A673 (cell line): ENCODE measurements at regions not wholly inside any gene's neighbourhood (a gene's known extent, or its start where the extent isn't known, plus 50 kb on each side); places are given as distances from the start of the nearest gene placed in this dataset.

Experiments
- BruUV-seq: library from RNA; stranded (reverse); fragments of 400-500 nt; replicated peaks from 2 replicates; lab custom pipeline; 2021; lab: Mats Ljungman, UMichigan
- CTCF ChIA-PET: fragments of 300-600 bp; sonication (Branson Sonifier 250); formaldehyde crosslinking; loops from one replicate; lab custom pipeline; 2022; ENCODE audit warnings: antibody characterized with exemption; lab: Charles Lee
- POLR2A ChIA-PET: fragments of 300-600 bp; sonication (Branson Sonifier 250); formaldehyde crosslinking; loops from one replicate; lab custom pipeline; 2022; ENCODE audit warnings: antibody characterized with exemption; ENCODE audit not compliant: low non-redundant PET; lab: Charles Lee
- DNase-seq: peaks from one replicate; pipeline ENCODE4 v3.0.0-alpha.2; 2015; ENCODE audit warnings: low spot score
- H3K27ac ChIP-seq: fragments of 200-600 bp; sonication (generic); 2 replicates; pipeline ENCODE4 v1.5.1; 2016; ENCODE audit warnings: mixed run types, low read depth, mild to moderate bottlenecking, mixed read lengths, antibody characterized with exemption, low read length; ENCODE audit not compliant: poor library complexity, severe bottlenecking
- H3K27me3 ChIP-seq: fragments of 200-600 bp; sonication (generic); replicated peaks from 2 replicates; pipeline ENCODE4 v1.6.1; 2017; ENCODE audit warnings: mixed run types, low read depth, mild to moderate bottlenecking, mixed read lengths, antibody characterized with exemption, low read length; ENCODE audit not compliant: insufficient read depth, poor library complexity
- H3K36me3 ChIP-seq: fragments of 200-600 bp; sonication (generic); 2 replicates; pipeline ENCODE4 v1.6.1; 2016; ENCODE audit warnings: mixed run types, mild to moderate bottlenecking, mixed read lengths, antibody characterized with exemption, low read length; ENCODE audit not compliant: insufficient read depth, poor library complexity, severe bottlenecking
- H3K4me1 ChIP-seq: fragments of 200-600 bp; sonication (generic); 2 replicates; pipeline ENCODE4 v1.6.1; 2017; ENCODE audit warnings: mixed run types, mild to moderate bottlenecking, mixed read lengths, antibody characterized with exemption, low read length; ENCODE audit not compliant: insufficient read depth, poor library complexity, severe bottlenecking
- H3K4me3 ChIP-seq: fragments of 200-600 bp; sonication (generic); 2 replicates; pipeline ENCODE4 v1.5.1; 2016; ENCODE audit warnings: low read depth, mixed run types, mild to moderate bottlenecking, mixed read lengths, low read length; ENCODE audit not compliant: poor library complexity, severe bottlenecking
- H3K9me3 ChIP-seq: fragments of 200-600 bp; sonication (generic); 2 replicates; pipeline ENCODE4 v1.6.1; 2016; ENCODE audit warnings: mixed run types, low read depth, mild to moderate bottlenecking, mixed read lengths, antibody characterized with exemption, low read length; ENCODE audit not compliant: poor library complexity, severe bottlenecking
- CTCF ChIP-seq: fragments of 300-800, 200-600 bp; sonication (generic); conservative IDR thresholded peaks from 2 replicates; pipeline ENCODE4 v1.5.1; 2017; ENCODE audit warnings: low read depth, mild to moderate bottlenecking, antibody characterized with exemption, low read length, moderate library complexity, mixed read lengths
- EZH2 ChIP-seq: fragments of 200-600 bp; sonication (generic); IDR thresholded peaks from 2 replicates; pipeline ENCODE4 v1.6.1; 2017; ENCODE audit warnings: borderline replicate concordance, low read depth, mild to moderate bottlenecking, mixed read lengths, antibody characterized with exemption, low read length; ENCODE audit not compliant: poor library complexity, severe bottlenecking
- intact Hi-C: fragments of 100-400 bp; cut with micrococcal nuclease; formaldehyde crosslinking; loops from one replicate; pipeline ENCODE4 v1.10.0; 2022; ENCODE audit not compliant: unreplicated experiment

- Histone ChIP-seq H3K27me3 (no peaks in the 10 kb centered on the region), H3K4me1 (no peaks in the 10 kb centered on the region), H3K36me3 (no peaks in the 10 kb centered on the region), H3K27ac (no peak overlapping the region), H3K9me3 (no peaks in the 10 kb centered on the region), H3K4me3 (no peak overlapping the region)
- DNase-seq, result no peak
- ChIA-PET POLR2A (no interaction called here), CTCF (no interaction called here)
- no TSS peak for BruUV-seq
- intact Hi-C loops, result no loop called here
- TF ChIP-seq EZH2 (no peak), CTCF (no peak)
Measured at GRCh38 chr1:38628241-38628640, 231.3 kb downstream of the RRAGC start.

GRCh38 chr1:38625939-38626338, 233.6 kb downstream of the RRAGC start:
- Histone ChIP-seq H3K27me3 (no peaks in the 10 kb centered on the region), H3K4me1 (no peaks in the 10 kb centered on the region), H3K27ac (no peak overlapping the region), H3K4me3 (no peak overlapping the region), H3K9me3 (no peaks in the 10 kb centered on the region), H3K36me3 (no peaks in the 10 kb centered on the region)
- intact Hi-C loops, result no loop called here
- TF ChIP-seq EZH2, result no peak
- no peak for TF ChIP-seq CTCF
- no peak for DNase-seq
- BruUV-seq, result no TSS peak
- POLR2A ChIA-PET, result no interaction called here
- CTCF ChIA-PET, result no interaction called here

- Histone ChIP-seq H3K36me3 (no peaks in the 10 kb centered on the region), H3K27me3 (no peaks in the 10 kb centered on the region), H3K9me3 (no peaks in the 10 kb centered on the region), H3K4me1 (no peaks in the 10 kb centered on the region), H3K4me3 (no peak overlapping the region), H3K27ac (no peak overlapping the region)
- DNase-seq, result no peak
- no peak for TF ChIP-seq CTCF
- no peak for TF ChIP-seq EZH2
- no TSS peak for BruUV-seq
- ChIA-PET CTCF (no interaction called here), POLR2A (no interaction called here)
- intact Hi-C loops, result no loop called here
Measured at GRCh38 chr1:38624336-38625039, 235.1 kb downstream of the RRAGC start.
